ENCODE measurements at regions not wholly inside any gene's neighbourhood (a gene's known extent, or its start where the extent isn't known, plus 50 kb on each side); places are given as distances from the start of the nearest gene placed in this dataset.

DNA sequence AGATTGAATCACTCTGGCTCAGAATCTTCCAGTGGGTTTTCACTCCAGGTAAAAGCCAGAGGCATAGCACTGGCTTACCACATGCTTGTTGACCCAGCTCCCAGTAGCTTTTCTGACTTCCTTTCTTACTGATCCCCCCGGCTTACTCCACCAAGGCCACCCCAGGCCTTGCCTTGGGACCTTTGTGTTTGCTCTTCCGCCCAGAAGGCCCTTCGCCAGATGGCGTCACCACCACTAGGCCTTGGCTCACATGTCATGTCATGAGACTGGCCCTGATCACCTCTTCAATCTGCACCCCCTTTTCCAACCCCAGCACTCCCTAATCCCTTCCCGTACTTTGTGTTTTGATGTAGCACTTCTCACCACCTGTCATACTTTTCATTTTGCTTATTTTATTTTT is 98.5 kb upstream of the UMPS start:
- intact Hi-C loops (cut with micrococcal nuclease; ENCODE audit: unreplicated experiment): no loop called here
- no peak overlapping the region for H3K4me3 ChIP-seq (ENCODE audit: low read depth, low read length)
- H3K4me1 ChIP-seq: peaks cover 88% of the 10 kb centered on the region
- TF ChIP-seq CTCF (IDR thresholded peaks at IDR 0.05; ENCODE audit: insufficient read depth in 1 of 2, low read depth in 1 of 2, low read length in 1 of 2, severe bottlenecking in 1 of 2, unreplicated experiment in 1 of 2): no peak
- no peaks in the 10 kb centered on the region for H3K27me3 Mint-ChIP-seq (ENCODE audit: insufficient read depth, unreplicated experiment)
- H3K27me3 ChIP-seq (replicated peaks; ENCODE audit: control insufficient read depth, insufficient read depth, low read length): no peaks in the 10 kb centered on the region
- ChIA-PET POLR2A (no interaction called here), CTCF (no interaction called here)
- peak overlapping the region; percentile 24 for H3K4me3 Mint-ChIP-seq (ENCODE audit: unreplicated experiment)
- no peak for DNase-seq
- H3K4me1 Mint-ChIP-seq (ENCODE audit: low read depth, unreplicated experiment): peaks cover 71% of the 10 kb centered on the region
- H3K9me3 Mint-ChIP-seq (ENCODE audit: unreplicated experiment): no peaks in the 10 kb centered on the region
- H3K36me3 ChIP-seq (ENCODE audit: control insufficient read depth, insufficient read depth, low read length): 0 out of 2 replicates have a peak, but pooled peaks cover 2% of the 10 kb centered on the region
- peaks cover 46% of the 10 kb centered on the region for H3K36me3 Mint-ChIP-seq (ENCODE audit: insufficient read depth, unreplicated experiment)
- no TSS peak for BruUV-seq (replicated peaks)
- no peaks in the 10 kb centered on the region for H3K9me3 ChIP-seq
- H3K27ac Mint-ChIP-seq (ENCODE audit: unreplicated experiment): peak overlapping the region; percentile 76

DNA sequence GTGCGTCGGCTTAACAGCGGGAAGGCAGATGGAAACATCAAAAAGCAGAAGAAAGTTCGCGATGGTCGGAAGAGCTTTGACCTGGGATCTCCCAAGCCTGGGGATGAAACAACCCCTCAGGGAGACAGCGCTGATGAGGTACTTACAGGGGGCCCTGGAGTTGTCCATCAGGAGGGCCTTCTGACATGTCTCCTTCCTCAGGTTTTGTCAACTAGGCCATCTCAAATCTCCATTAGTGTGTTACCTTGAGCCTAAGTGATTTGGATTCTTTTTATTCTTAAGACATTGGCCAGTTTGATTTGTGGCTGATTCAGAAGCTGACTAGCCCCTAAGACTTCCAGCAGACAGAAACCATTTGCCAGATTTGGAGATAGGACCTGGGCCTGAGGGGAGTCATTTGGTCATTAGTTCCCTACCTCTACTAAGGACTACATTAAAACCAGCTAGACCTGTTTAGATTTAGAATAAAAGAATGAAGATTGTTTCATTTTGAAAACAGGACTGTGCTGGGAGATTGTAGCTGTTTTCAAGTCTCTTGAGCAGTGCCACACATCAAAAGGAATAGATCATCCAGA is 97.6 kb upstream of the UMPS start:
- DNase-seq: no peak
- Histone ChIP-seq H3K9me3 (no peaks in the 10 kb centered on the region), H3K36me3 (ENCODE audit: control insufficient read depth, insufficient read depth, low read length) (0 out of 2 replicates have a peak, but pooled peaks cover 2% of the 10 kb centered on the region), H3K4me1 (peaks cover 91% of the 10 kb centered on the region), H3K4me3 (ENCODE audit: low read depth, low read length) (no peak overlapping the region), H3K27me3 (replicated peaks; ENCODE audit: control insufficient read depth, insufficient read depth, low read length) (no peaks in the 10 kb centered on the region)
- peaks cover 46% of the 10 kb centered on the region for H3K36me3 Mint-ChIP-seq (ENCODE audit: insufficient read depth, unreplicated experiment)
- H3K27ac Mint-ChIP-seq (ENCODE audit: unreplicated experiment): peak overlapping the region; percentile 76
- POLR2A ChIA-PET: no interaction called here
- H3K9me3 Mint-ChIP-seq (ENCODE audit: unreplicated experiment): no peaks in the 10 kb centered on the region
- BruUV-seq (replicated peaks): no TSS peak
- intact Hi-C loops (cut with micrococcal nuclease; ENCODE audit: unreplicated experiment): no loop called here
- H3K4me1 Mint-ChIP-seq (ENCODE audit: low read depth, unreplicated experiment): peaks cover 72% of the 10 kb centered on the region
- no peak overlapping the region for H3K4me3 Mint-ChIP-seq (ENCODE audit: unreplicated experiment)
- CTCF ChIA-PET: no interaction called here
- no peaks in the 10 kb centered on the region for H3K27me3 Mint-ChIP-seq (ENCODE audit: insufficient read depth, unreplicated experiment)
- TF ChIP-seq CTCF (IDR thresholded peaks at IDR 0.05; ENCODE audit: insufficient read depth in 1 of 2, low read depth in 1 of 2, low read length in 1 of 2, severe bottlenecking in 1 of 2, unreplicated experiment in 1 of 2): no peak

GRCh38 chr3:124633524-124633923 is 96.7 kb upstream of the UMPS start:
- BruUV-seq (replicated peaks): no TSS peak
- peaks cover 73% of the 10 kb centered on the region for H3K4me1 Mint-ChIP-seq (ENCODE audit: low read depth, unreplicated experiment)
- Histone ChIP-seq H3K27me3 (replicated peaks; ENCODE audit: control insufficient read depth, insufficient read depth, low read length) (no peaks in the 10 kb centered on the region), H3K36me3 (ENCODE audit: control insufficient read depth, insufficient read depth, low read length) (0 out of 2 replicates have a peak, but pooled peaks cover 4% of the 10 kb centered on the region), H3K9me3 (no peaks in the 10 kb centered on the region), H3K4me3 (ENCODE audit: low read depth, low read length) (no peak overlapping the region), H3K4me1 (peaks cover 96% of the 10 kb centered on the region)
- no peaks in the 10 kb centered on the region for H3K9me3 Mint-ChIP-seq (ENCODE audit: unreplicated experiment)
- H3K27ac Mint-ChIP-seq (ENCODE audit: unreplicated experiment): peak overlapping the region; percentile 76
- ChIA-PET POLR2A (no interaction called here), CTCF (interaction anchor here (2.1 kb wide), 1 partner anchor 55 kb away, joined by 8 read pairs; no protein-coding TSS in a partner anchor)
- TF ChIP-seq CTCF (IDR thresholded peaks at IDR 0.05; ENCODE audit: insufficient read depth in 1 of 2, low read depth in 1 of 2, low read length in 1 of 2, severe bottlenecking in 1 of 2, unreplicated experiment in 1 of 2): no peak
- H3K4me3 Mint-ChIP-seq (ENCODE audit: unreplicated experiment): no peak overlapping the region
- no peak for DNase-seq
- H3K27me3 Mint-ChIP-seq (ENCODE audit: insufficient read depth, unreplicated experiment): no peaks in the 10 kb centered on the region
- intact Hi-C loops (cut with micrococcal nuclease; ENCODE audit: unreplicated experiment): no loop called here
- H3K36me3 Mint-ChIP-seq (ENCODE audit: insufficient read depth, unreplicated experiment): peaks cover 51% of the 10 kb centered on the region
